Neural crest cell (in vitro differentiated cells): ENCODE measurements at regions not wholly inside any gene's neighbourhood (a gene's known extent, or its start where the extent isn't known, plus 50 kb on each side); places are given as distances from the start of the nearest gene placed in this dataset.

ENCODE experiments used
- DNase-seq: peaks from one replicate; pipeline ENCODE4 v3.0.0; 2021; ENCODE audit warnings: low read depth, mixed read lengths, low spot score
- H3K27ac Mint-ChIP-seq: one replicate; pipeline ENCODE4 v1.8.0; 2021; ENCODE audit warnings: mild to moderate bottlenecking, mixed read lengths; ENCODE audit not compliant: unreplicated experiment
- H3K27me3 Mint-ChIP-seq: 2 replicates; pipeline ENCODE4 v1.8.0; 2021; ENCODE audit warnings: low read depth, mild to moderate bottlenecking, mixed read lengths
- H3K36me3 Mint-ChIP-seq: 2 replicates; pipeline ENCODE4 v1.8.0; 2021; ENCODE audit warnings: low read depth, mild to moderate bottlenecking, mixed read lengths
- H3K4me1 Mint-ChIP-seq: 2 replicates; pipeline ENCODE4 v1.8.0; 2021; ENCODE audit warnings: mixed read lengths
- H3K4me3 Mint-ChIP-seq: one replicate; pipeline ENCODE4 v1.8.0; 2021; ENCODE audit warnings: mild to moderate bottlenecking, mixed read lengths
- H3K9me3 Mint-ChIP-seq: 2 replicates; pipeline ENCODE4 v1.8.0; 2021; ENCODE audit warnings: mixed read lengths
- CTCF ChIP-seq: fragments of 200-600 bp; sonication (generic); conservative IDR thresholded peaks from 2 replicates; pipeline ENCODE4 v1.5.0; 2021; ENCODE audit warnings: antibody characterized with exemption, mild to moderate bottlenecking

- H3K4me1 Mint-ChIP-seq = peaks cover 10% of the 10 kb centered on the region
- H3K4me3 Mint-ChIP-seq = no peak overlapping the region
- no peak for DNase-seq
- no peak for TF ChIP-seq CTCF
- H3K36me3 Mint-ChIP-seq = no peaks in the 10 kb centered on the region
- peaks cover 3% of the 10 kb centered on the region for H3K9me3 Mint-ChIP-seq
- no peak overlapping the region for H3K27ac Mint-ChIP-seq
- H3K27me3 Mint-ChIP-seq = no peaks in the 10 kb centered on the region
Observed at GRCh38 chr21:22231013-22231412, 1232.8 kb downstream of the NCAM2 start.

- H3K4me3 Mint-ChIP-seq = no peak overlapping the region
- no peak overlapping the region for H3K27ac Mint-ChIP-seq
- peaks cover 7% of the 10 kb centered on the region for H3K36me3 Mint-ChIP-seq
- peaks cover 8% of the 10 kb centered on the region for H3K4me1 Mint-ChIP-seq
- no peaks in the 10 kb centered on the region for H3K27me3 Mint-ChIP-seq
- no peak for TF ChIP-seq CTCF
- peaks cover 9% of the 10 kb centered on the region for H3K9me3 Mint-ChIP-seq
- no peak for DNase-seq
Observed at GRCh38 chr21:22235866-22236590, 1237.8 kb downstream of the NCAM2 start.

- no peaks in the 10 kb centered on the region for H3K27me3 Mint-ChIP-seq
- H3K36me3 Mint-ChIP-seq = peaks cover 2% of the 10 kb centered on the region
- no peak for DNase-seq
- no peak overlapping the region for H3K27ac Mint-ChIP-seq
- no peak overlapping the region for H3K4me3 Mint-ChIP-seq
- no peak for TF ChIP-seq CTCF
- no peaks in the 10 kb centered on the region for H3K4me1 Mint-ChIP-seq
- H3K9me3 Mint-ChIP-seq = no peaks in the 10 kb centered on the region
Observed at GRCh38 chr21:22244516-22244915, 1246.3 kb downstream of the NCAM2 start.

- Mint-ChIP-seq H3K36me3 (no peaks in the 10 kb centered on the region), H3K27me3 (no peaks in the 10 kb centered on the region), H3K4me1 (no peaks in the 10 kb centered on the region), H3K27ac (no peak overlapping the region), H3K4me3 (no peak overlapping the region), H3K9me3 (no peaks in the 10 kb centered on the region)
- DNase-seq = no peak
- TF ChIP-seq CTCF = no peak
Observed at GRCh38 chr21:22250355-22250754, 1252.1 kb downstream of the NCAM2 start.

- Mint-ChIP-seq H3K27me3 (no peaks in the 10 kb centered on the region), H3K4me3 (no peak overlapping the region)
Observed at GRCh38 chr21:22253761-22254160, 1255.6 kb downstream of the NCAM2 start.

More at GRCh38 chr21:22253761-22254160, 1255.6 kb downstream of the NCAM2 start:
- no peak for DNase-seq
- H3K27ac Mint-ChIP-seq = no peak overlapping the region
- H3K9me3 Mint-ChIP-seq = no peaks in the 10 kb centered on the region
- no peaks in the 10 kb centered on the region for H3K4me1 Mint-ChIP-seq
- no peaks in the 10 kb centered on the region for H3K36me3 Mint-ChIP-seq
- TF ChIP-seq CTCF = no peak
